SK-N-SH (cell line): ENCODE measurements at regions not wholly inside any gene's neighbourhood (a gene's known extent, or its start where the extent isn't known, plus 50 kb on each side); places are given as distances from the start of the nearest gene placed in this dataset.

Experiments
- CTCF ChIA-PET: fragments of 300-600, 350-600 bp; formaldehyde crosslinking; extraction: SDS; loops from one replicate; lab custom pipeline; 2021; lab: Yijun Ruan, JAX
- POLR2A ChIA-PET: fragments of 350-600 bp; sonication (Branson Sonifier 250); formaldehyde crosslinking; extraction: SDS; loops from one replicate; lab custom pipeline; 2020; ENCODE audit warnings: antibody characterized with exemption, inconsistent platforms; lab: Yijun Ruan, JAX
- DNase-seq: peaks from one replicate; pipeline ENCODE4 v3.0.0; 2012
- H2AFZ ChIP-seq: fragments of 200-600 bp; sonication (generic); 2 replicates; pipeline ENCODE4 v1.8.1; 2016; ENCODE audit warnings: antibody characterized with exemption, mild to moderate bottlenecking, low read depth
- H3F3A ChIP-seq: fragments of 200-600 bp; sonication (generic); replicated peaks from 2 replicates; pipeline ENCODE3; 2016; ENCODE audit warnings: antibody characterized with exemption, mild to moderate bottlenecking; ENCODE audit not compliant: insufficient read depth
- H3K27ac ChIP-seq, 2 experiments: fragments of 200-500 bp in 1 of 2; fragments of 200-600 bp in 1 of 2; sonication (Bioruptor generic) in 1 of 2; sonication (generic), shearing (Covaris generic) in 1 of 2; 2 replicates each; pipeline versions ENCODE4 v1.5.1 to v1.6.1; 2014 to 2016; ENCODE audit warnings: low read depth in 2 of 2, inconsistent platforms in 1 of 2, low read length in 1 of 2, mild to moderate bottlenecking in 1 of 2, mixed read lengths in 1 of 2
- H3K27me3 ChIP-seq: fragments of 200-600 bp; sonication (generic), shearing (Covaris generic); 2 replicates; pipeline ENCODE4 v1.6.1; 2016; ENCODE audit warnings: mixed run types; ENCODE audit not compliant: insufficient read depth
- H3K36me3 ChIP-seq, 2 experiments: fragments of 200-500 bp in 1 of 2; fragments of 200-600 bp in 1 of 2; sonication (Bioruptor generic) in 1 of 2; sonication (generic) in 1 of 2; replicated peaks in 1 of 2; 2 replicates each; pipeline versions ENCODE3 to v1.5.1; 2014 to 2016; ENCODE audit warnings: low read length in 1 of 2, mild to moderate bottlenecking in 1 of 2; ENCODE audit not compliant: insufficient read depth in 2 of 2, control insufficient read depth in 1 of 2
- H3K4me1 ChIP-seq, 2 experiments: fragments of 200-500 bp in 1 of 2; fragments of 200-600 bp in 1 of 2; sonication (Bioruptor generic) in 1 of 2; sonication (generic), shearing (Covaris generic) in 1 of 2; 2 replicates each; pipeline versions ENCODE4 v1.5.1 to v1.6.1; 2014 to 2016; ENCODE audit warnings: low read depth in 1 of 2, low read length in 1 of 2, mixed run types in 1 of 2; ENCODE audit not compliant: insufficient read depth in 2 of 2, control insufficient read depth in 1 of 2
- H3K4me2 ChIP-seq: fragments of 200-600 bp; sonication (generic), shearing (Covaris generic); 2 replicates; pipeline ENCODE4 v1.6.1; 2017; ENCODE audit warnings: mixed run types
- H3K4me3 ChIP-seq, 2 experiments: fragments of 200-500 bp in 1 of 2; fragments of 200-600 bp in 1 of 2; sonication (Bioruptor generic) in 1 of 2; sonication (generic), shearing (Covaris generic) in 1 of 2; 2 replicates each; pipeline versions ENCODE4 v1.5.1 to v1.8.1; 2014 to 2016; ENCODE audit warnings: low read depth in 2 of 2, inconsistent platforms in 1 of 2, low read length in 1 of 2, mild to moderate bottlenecking in 1 of 2, mixed read lengths in 1 of 2, moderate library complexity in 1 of 2
- H3K79me2 ChIP-seq: fragments of 200-600 bp; sonication (generic); 2 replicates; pipeline ENCODE4 v1.8.1; 2017; ENCODE audit warnings: mild to moderate bottlenecking; ENCODE audit not compliant: insufficient read depth
- H3K9ac ChIP-seq: fragments of 200-600 bp; sonication (generic); 2 replicates; pipeline ENCODE4 v1.6.1; 2017; ENCODE audit warnings: mixed run types
- H3K9me2 ChIP-seq: fragments of 200-600 bp; sonication (generic); 2 replicates; pipeline ENCODE4 v1.6.1; 2017; ENCODE audit warnings: mixed run types
- H3K9me3 ChIP-seq: fragments of 200-600 bp; sonication (generic); 2 replicates; pipeline ENCODE4 v1.6.1; 2017; ENCODE audit warnings: mixed run types, mild to moderate bottlenecking, moderate library complexity
- H4K20me1 ChIP-seq: fragments of 200-600 bp; sonication (generic); 2 replicates; pipeline ENCODE4 v1.6.1; 2017; ENCODE audit warnings: mild to moderate bottlenecking, mixed run types; ENCODE audit not compliant: insufficient read depth
- ELF1 ChIP-seq: IDR thresholded peaks from 2 replicates; pipeline ENCODE4 v1.4.0; 2012
- EP300 ChIP-seq, 2 experiments: IDR thresholded peaks; 2 replicates each; pipeline versions ENCODE4 v1.4.0 to v1.6.1; 2012; ENCODE audit warnings: borderline replicate concordance in 1 of 2, low read depth in 1 of 2, low read length in 1 of 2
- FOXM1 ChIP-seq: IDR thresholded peaks from 2 replicates; pipeline ENCODE4 v1.4.0; 2012; ENCODE audit warnings: low read depth, mild to moderate bottlenecking
- MEF2A ChIP-seq: IDR thresholded peaks from 2 replicates; pipeline ENCODE4 v1.4.0; 2012; ENCODE audit warnings: low read depth, borderline replicate concordance
- RAD21 ChIP-seq: IDR thresholded peaks from 2 replicates; pipeline ENCODE4 v1.6.1; 2012; ENCODE audit warnings: mild to moderate bottlenecking, low read length
- RCOR1 ChIP-seq: fragments of 150-350 bp; IDR thresholded peaks from 2 replicates; pipeline ENCODE4 v1.6.1; 2017; ENCODE audit warnings: antibody characterized with exemption, low read length
- RFX5 ChIP-seq: IDR thresholded peaks from 2 replicates; pipeline ENCODE4 v1.6.1; 2012; ENCODE audit warnings: mild to moderate bottlenecking, improper control_type of control experiment, low read length
- RXRA ChIP-seq: IDR thresholded peaks from 2 replicates; pipeline ENCODE4 v1.4.0; 2012; ENCODE audit warnings: low read depth, mild to moderate bottlenecking, borderline replicate concordance
- SIN3A ChIP-seq: IDR thresholded peaks from 2 replicates; pipeline ENCODE4 v1.6.1; 2012; ENCODE audit warnings: low read depth, mild to moderate bottlenecking, low read length, moderate library complexity, borderline replicate concordance
- TEAD4 ChIP-seq: IDR thresholded peaks from 2 replicates; pipeline ENCODE4 v1.4.0; 2012; ENCODE audit warnings: mild to moderate bottlenecking, borderline replicate concordance; ENCODE audit not compliant: insufficient read depth
- YY1 ChIP-seq: IDR thresholded peaks from 2 replicates; pipeline ENCODE4 v1.4.0; 2012; ENCODE audit warnings: low read depth, mild to moderate bottlenecking
- WGBS: methylation state at CpG from one replicate; pipeline ENCODE4 v1.1.6; 2017; ENCODE audit warnings: low lambda C conversion rate; 5-methylcytosine and 5-hydroxymethylcytosine counted together
- TF ChIP-seq, protein P1 (sequence below): IDR thresholded peaks from 2 replicates; pipeline ENCODE4 v1.4.0; 2012; ENCODE audit warnings: low read depth
- TF ChIP-seq, protein P2 (sequence below): IDR thresholded peaks from 2 replicates; pipeline ENCODE4 v1.6.1; 2012; ENCODE audit warnings: mild to moderate bottlenecking, low read depth, low read length, moderate library complexity
- TF ChIP-seq, protein P3 (sequence below): IDR thresholded peaks from 2 replicates; pipeline ENCODE4 v1.4.0; 2012; ENCODE audit warnings: low read depth, borderline replicate concordance
- TF ChIP-seq, protein P4 (sequence below): IDR thresholded peaks from 2 replicates; pipeline ENCODE4; 2012
- TF ChIP-seq, protein P5 (sequence below): IDR thresholded peaks from 2 replicates; pipeline ENCODE4 v1.4.0; 2012; ENCODE audit warnings: low read depth, borderline replicate concordance
- TF ChIP-seq, protein P6 (sequence below): fragments of 200-600 bp; sonication (generic); IDR thresholded peaks from 2 replicates; pipeline ENCODE4 v1.6.1; 2017; ENCODE audit warnings: antibody characterized with exemption, mild to moderate bottlenecking, moderate library complexity
- TF ChIP-seq, protein P7 (sequence below): fragments of 150-350 bp; IDR thresholded peaks from 2 replicates; pipeline ENCODE4 v1.6.1; 2017; ENCODE audit warnings: antibody characterized with exemption, low read length, low read depth, borderline replicate concordance

DNA sequence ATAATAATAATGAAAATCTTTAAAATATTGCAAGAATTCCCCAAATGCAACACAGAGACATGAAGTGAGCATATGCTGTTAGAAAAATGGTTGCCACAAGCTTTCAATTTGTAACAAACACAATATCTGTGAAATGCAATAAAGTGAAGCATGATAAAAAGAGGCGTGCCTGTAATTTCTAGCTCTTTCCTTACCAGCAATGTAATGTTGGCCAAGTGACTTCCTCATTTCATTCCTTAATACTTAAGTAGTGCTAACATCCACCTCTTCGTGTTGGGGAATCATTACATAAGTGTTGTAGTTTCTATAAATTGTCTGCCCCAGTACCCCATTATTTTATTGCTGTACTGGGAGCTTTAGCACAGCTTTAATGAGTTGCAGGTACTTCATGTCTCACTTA is 1192.0 kb upstream of the CDH8 start:
- no peaks in the 10 kb centered on the region for H3K9me2 ChIP-seq
- no peak overlapping the region for H3K27ac ChIP-seq
- DNase-seq = no peak
- H3K4me3 ChIP-seq = no peak overlapping the region
- ChIA-PET CTCF (interaction anchor here (0.7 kb wide), 1 partner anchor 61 kb away, joined by 3 read pairs; no protein-coding TSS in a partner anchor), POLR2A (no interaction called here)
- H2AFZ ChIP-seq = no peak overlapping the region
- H4K20me1 ChIP-seq = no peaks in the 10 kb centered on the region
- no peaks in the 10 kb centered on the region for H3F3A ChIP-seq
- no peaks in the 10 kb centered on the region for H3K36me3 ChIP-seq
- no peaks in the 10 kb centered on the region for H3K27me3 ChIP-seq
- no peaks in the 10 kb centered on the region for H3K79me2 ChIP-seq
- no peaks in the 10 kb centered on the region; a peak in 1 of 4 replicates for H3K4me1 ChIP-seq
- no peaks in the 10 kb centered on the region for H3K9me3 ChIP-seq
- WGBS = 44% methylated on average over 2 of the region's 2 CpGs
- TF ChIP-seq RAD21 (no peak), ELF1 (no peak), TEAD4 (no peak), RFX5 (no peak), YY1 (no peak), RXRA (no peak), SIN3A (no peak), MEF2A (no peak), EP300 (IDR thresholded peaks at IDR 0.05; ENCODE audit: borderline replicate concordance in 1 of 2, low read depth in 1 of 2, low read length in 1 of 2) (no peak), FOXM1 (no peak), RCOR1 (no peak)
- TF ChIP-seq, protein P1, sequence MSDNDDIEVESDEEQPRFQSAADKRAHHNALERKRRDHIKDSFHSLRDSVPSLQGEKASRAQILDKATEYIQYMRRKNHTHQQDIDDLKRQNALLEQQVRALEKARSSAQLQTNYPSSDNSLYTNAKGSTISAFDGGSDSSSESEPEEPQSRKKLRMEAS = no peak
- TF ChIP-seq, protein P2, sequence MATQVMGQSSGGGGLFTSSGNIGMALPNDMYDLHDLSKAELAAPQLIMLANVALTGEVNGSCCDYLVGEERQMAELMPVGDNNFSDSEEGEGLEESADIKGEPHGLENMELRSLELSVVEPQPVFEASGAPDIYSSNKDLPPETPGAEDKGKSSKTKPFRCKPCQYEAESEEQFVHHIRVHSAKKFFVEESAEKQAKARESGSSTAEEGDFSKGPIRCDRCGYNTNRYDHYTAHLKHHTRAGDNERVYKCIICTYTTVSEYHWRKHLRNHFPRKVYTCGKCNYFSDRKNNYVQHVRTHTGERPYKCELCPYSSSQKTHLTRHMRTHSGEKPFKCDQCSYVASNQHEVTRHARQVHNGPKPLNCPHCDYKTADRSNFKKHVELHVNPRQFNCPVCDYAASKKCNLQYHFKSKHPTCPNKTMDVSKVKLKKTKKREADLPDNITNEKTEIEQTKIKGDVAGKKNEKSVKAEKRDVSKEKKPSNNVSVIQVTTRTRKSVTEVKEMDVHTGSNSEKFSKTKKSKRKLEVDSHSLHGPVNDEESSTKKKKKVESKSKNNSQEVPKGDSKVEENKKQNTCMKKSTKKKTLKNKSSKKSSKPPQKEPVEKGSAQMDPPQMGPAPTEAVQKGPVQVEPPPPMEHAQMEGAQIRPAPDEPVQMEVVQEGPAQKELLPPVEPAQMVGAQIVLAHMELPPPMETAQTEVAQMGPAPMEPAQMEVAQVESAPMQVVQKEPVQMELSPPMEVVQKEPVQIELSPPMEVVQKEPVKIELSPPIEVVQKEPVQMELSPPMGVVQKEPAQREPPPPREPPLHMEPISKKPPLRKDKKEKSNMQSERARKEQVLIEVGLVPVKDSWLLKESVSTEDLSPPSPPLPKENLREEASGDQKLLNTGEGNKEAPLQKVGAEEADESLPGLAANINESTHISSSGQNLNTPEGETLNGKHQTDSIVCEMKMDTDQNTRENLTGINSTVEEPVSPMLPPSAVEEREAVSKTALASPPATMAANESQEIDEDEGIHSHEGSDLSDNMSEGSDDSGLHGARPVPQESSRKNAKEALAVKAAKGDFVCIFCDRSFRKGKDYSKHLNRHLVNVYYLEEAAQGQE = no peak
- TF ChIP-seq, protein P3, sequence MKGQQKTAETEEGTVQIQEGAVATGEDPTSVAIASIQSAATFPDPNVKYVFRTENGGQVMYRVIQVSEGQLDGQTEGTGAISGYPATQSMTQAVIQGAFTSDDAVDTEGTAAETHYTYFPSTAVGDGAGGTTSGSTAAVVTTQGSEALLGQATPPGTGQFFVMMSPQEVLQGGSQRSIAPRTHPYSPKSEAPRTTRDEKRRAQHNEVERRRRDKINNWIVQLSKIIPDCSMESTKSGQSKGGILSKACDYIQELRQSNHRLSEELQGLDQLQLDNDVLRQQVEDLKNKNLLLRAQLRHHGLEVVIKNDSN = no peak
- TF ChIP-seq, protein P4, sequence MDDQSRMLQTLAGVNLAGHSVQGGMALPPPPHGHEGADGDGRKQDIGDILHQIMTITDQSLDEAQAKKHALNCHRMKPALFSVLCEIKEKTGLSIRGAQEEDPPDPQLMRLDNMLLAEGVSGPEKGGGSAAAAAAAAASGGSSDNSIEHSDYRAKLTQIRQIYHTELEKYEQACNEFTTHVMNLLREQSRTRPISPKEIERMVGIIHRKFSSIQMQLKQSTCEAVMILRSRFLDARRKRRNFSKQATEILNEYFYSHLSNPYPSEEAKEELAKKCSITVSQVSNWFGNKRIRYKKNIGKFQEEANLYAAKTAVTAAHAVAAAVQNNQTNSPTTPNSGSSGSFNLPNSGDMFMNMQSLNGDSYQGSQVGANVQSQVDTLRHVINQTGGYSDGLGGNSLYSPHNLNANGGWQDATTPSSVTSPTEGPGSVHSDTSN = no peak
- TF ChIP-seq, protein P5, sequence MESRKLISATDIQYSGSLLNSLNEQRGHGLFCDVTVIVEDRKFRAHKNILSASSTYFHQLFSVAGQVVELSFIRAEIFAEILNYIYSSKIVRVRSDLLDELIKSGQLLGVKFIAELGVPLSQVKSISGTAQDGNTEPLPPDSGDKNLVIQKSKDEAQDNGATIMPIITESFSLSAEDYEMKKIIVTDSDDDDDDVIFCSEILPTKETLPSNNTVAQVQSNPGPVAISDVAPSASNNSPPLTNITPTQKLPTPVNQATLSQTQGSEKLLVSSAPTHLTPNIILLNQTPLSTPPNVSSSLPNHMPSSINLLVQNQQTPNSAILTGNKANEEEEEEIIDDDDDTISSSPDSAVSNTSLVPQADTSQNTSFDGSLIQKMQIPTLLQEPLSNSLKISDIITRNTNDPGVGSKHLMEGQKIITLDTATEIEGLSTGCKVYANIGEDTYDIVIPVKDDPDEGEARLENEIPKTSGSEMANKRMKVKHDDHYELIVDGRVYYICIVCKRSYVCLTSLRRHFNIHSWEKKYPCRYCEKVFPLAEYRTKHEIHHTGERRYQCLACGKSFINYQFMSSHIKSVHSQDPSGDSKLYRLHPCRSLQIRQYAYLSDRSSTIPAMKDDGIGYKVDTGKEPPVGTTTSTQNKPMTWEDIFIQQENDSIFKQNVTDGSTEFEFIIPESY = no peak
- TF ChIP-seq, protein P6, sequence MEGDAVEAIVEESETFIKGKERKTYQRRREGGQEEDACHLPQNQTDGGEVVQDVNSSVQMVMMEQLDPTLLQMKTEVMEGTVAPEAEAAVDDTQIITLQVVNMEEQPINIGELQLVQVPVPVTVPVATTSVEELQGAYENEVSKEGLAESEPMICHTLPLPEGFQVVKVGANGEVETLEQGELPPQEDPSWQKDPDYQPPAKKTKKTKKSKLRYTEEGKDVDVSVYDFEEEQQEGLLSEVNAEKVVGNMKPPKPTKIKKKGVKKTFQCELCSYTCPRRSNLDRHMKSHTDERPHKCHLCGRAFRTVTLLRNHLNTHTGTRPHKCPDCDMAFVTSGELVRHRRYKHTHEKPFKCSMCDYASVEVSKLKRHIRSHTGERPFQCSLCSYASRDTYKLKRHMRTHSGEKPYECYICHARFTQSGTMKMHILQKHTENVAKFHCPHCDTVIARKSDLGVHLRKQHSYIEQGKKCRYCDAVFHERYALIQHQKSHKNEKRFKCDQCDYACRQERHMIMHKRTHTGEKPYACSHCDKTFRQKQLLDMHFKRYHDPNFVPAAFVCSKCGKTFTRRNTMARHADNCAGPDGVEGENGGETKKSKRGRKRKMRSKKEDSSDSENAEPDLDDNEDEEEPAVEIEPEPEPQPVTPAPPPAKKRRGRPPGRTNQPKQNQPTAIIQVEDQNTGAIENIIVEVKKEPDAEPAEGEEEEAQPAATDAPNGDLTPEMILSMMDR = no peak
- TF ChIP-seq, protein P7, sequence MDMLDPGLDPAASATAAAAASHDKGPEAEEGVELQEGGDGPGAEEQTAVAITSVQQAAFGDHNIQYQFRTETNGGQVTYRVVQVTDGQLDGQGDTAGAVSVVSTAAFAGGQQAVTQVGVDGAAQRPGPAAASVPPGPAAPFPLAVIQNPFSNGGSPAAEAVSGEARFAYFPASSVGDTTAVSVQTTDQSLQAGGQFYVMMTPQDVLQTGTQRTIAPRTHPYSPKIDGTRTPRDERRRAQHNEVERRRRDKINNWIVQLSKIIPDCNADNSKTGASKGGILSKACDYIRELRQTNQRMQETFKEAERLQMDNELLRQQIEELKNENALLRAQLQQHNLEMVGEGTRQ = no peak
- H3K4me2 ChIP-seq = no peak overlapping the region
- no peak overlapping the region for H3K9ac ChIP-seq
